MM.1S (cell line): ENCODE measurements at regions not wholly inside any gene's neighbourhood (a gene's known extent, or its start where the extent isn't known, plus 50 kb on each side); places are given as distances from the start of the nearest gene placed in this dataset.

Source experiments
- EZH2 ChIP-seq: fragments of 300-600 bp; sonication (generic); optimal IDR thresholded peaks from 2 replicates; pipeline ENCODE3; 2017; ENCODE audit warnings: low read depth, mild to moderate bottlenecking, antibody characterized with exemption, low read length, mixed read lengths
- EZH2phosphoT487 ChIP-seq: fragments of 300-600 bp; sonication (generic); IDR thresholded peaks from 2 replicates; pipeline ENCODE4 v1.6.1; 2018; ENCODE audit warnings: antibody characterized with exemption, low read length
- TF ChIP-seq, protein P1 (sequence below): fragments of 300-600 bp; sonication (generic); IDR thresholded peaks from 2 replicates; pipeline ENCODE4 v1.5.1; 2016; ENCODE audit warnings: antibody characterized with exemption, low read length, mixed read lengths

DNA sequence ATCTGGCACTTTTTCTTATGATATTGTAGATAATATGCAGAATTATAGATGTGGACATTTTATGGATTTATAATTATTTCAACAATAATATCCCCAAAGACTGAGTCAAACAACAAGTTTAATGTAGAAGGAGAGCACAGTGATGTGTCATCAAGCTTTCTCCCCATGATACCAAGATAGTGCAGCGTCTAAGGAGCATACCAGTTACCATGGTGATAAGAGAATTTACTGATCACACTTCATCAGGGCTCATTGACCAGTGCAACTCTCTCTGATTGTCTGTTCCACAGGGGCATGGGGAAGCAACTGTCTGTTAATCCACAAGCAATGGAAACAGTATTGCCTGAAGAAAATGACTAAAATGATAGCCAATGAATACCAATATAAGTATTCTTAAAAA is 209.6 kb upstream of the DPYD start:
- TF ChIP-seq EZH2 (no peak), EZH2phosphoT487 (no peak)
- TF ChIP-seq, protein P1, sequence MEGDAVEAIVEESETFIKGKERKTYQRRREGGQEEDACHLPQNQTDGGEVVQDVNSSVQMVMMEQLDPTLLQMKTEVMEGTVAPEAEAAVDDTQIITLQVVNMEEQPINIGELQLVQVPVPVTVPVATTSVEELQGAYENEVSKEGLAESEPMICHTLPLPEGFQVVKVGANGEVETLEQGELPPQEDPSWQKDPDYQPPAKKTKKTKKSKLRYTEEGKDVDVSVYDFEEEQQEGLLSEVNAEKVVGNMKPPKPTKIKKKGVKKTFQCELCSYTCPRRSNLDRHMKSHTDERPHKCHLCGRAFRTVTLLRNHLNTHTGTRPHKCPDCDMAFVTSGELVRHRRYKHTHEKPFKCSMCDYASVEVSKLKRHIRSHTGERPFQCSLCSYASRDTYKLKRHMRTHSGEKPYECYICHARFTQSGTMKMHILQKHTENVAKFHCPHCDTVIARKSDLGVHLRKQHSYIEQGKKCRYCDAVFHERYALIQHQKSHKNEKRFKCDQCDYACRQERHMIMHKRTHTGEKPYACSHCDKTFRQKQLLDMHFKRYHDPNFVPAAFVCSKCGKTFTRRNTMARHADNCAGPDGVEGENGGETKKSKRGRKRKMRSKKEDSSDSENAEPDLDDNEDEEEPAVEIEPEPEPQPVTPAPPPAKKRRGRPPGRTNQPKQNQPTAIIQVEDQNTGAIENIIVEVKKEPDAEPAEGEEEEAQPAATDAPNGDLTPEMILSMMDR: no peak
